NCI-H526 (cell line): ENCODE measurements at regions not wholly inside any gene's neighbourhood (a gene's known extent, or its start where the extent isn't known, plus 50 kb on each side); places are given as distances from the start of the nearest gene placed in this dataset.

Experiments used
- DNase-seq, 2 experiments: peaks; one replicate each; lab custom pipeline; 2025; lab: John Stamatoyannopoulos, UW

- peak in 1 of 2 experiments; percentile 9 for DNase-seq
Observed at GRCh38 chr14:26395726-26396125, 202.1 kb downstream of the NOVA1 start.

GRCh38 chr14:26394150-26394810 lies 203.6 kb downstream of the NOVA1 start:
- peak in 1 of 2 experiments; percentile 29 for DNase-seq

GRCh38 chr14:26392498-26392897 lies 205.3 kb downstream of the NOVA1 start:
- peak in 1 of 2 experiments; percentile 47 for DNase-seq

GRCh38 chr14:26389646-26390508 lies 208.0 kb downstream of the NOVA1 start:
- no peak for DNase-seq

GRCh38 chr14:26385310-26385709 lies 212.5 kb downstream of the NOVA1 start:
- DNase-seq: no peak

GRCh38 chr14:26382901-26383685 lies 214.7 kb downstream of the NOVA1 start:
- no peak for DNase-seq

GRCh38 chr14:26381405-26381804 lies 216.4 kb downstream of the NOVA1 start:
- no peak for DNase-seq

- DNase-seq: no peak
Observed at GRCh38 chr14:26380637-26381036, 217.2 kb downstream of the NOVA1 start.

- DNase-seq: no peak
Observed at GRCh38 chr14:26379951-26380350, 217.9 kb downstream of the NOVA1 start.

GRCh38 chr14:26377150-26377549 lies 220.7 kb downstream of the NOVA1 start:
- no peak for DNase-seq

GRCh38 chr14:26370115-26370514 lies 227.7 kb downstream of the NOVA1 start:
- DNase-seq: no peak

GRCh38 chr14:26363689-26364088 lies 234.1 kb downstream of the NOVA1 start:
- DNase-seq: no peak

GRCh38 chr14:26344596-26344995 lies 253.2 kb downstream of the NOVA1 start:
- DNase-seq: no peak

- DNase-seq: peak; percentile 58 to 71
Observed at GRCh38 chr14:26339381-26339780, 258.5 kb downstream of the NOVA1 start.

- DNase-seq: no peak
Observed at GRCh38 chr14:26338231-26338630, 259.6 kb downstream of the NOVA1 start.

GRCh38 chr14:26334288-26334687 lies 263.5 kb downstream of the NOVA1 start:
- no peak for DNase-seq

GRCh38 chr14:26332966-26333365 lies 264.9 kb downstream of the NOVA1 start:
- no peak for DNase-seq

- no peak for DNase-seq
Observed at GRCh38 chr14:26330982-26331381, 266.9 kb downstream of the NOVA1 start.

- DNase-seq: no peak
Observed at GRCh38 chr14:26328791-26329190, 269.0 kb downstream of the NOVA1 start.

- DNase-seq: no peak
Observed at GRCh38 chr14:26323869-26324268, 274.0 kb downstream of the NOVA1 start.

- DNase-seq: no peak
Observed at GRCh38 chr14:26320886-26321285, 276.9 kb downstream of the NOVA1 start.

GRCh38 chr14:26319139-26319864 lies 278.5 kb downstream of the NOVA1 start:
- no peak for DNase-seq
